BE2C (cell line): ENCODE measurements at regions not wholly inside any gene's neighbourhood (a gene's known extent, or its start where the extent isn't known, plus 50 kb on each side); places are given as distances from the start of the nearest gene placed in this dataset.

Source experiments
- DNase-seq: peaks from one replicate; pipeline ENCODE4 v3.0.0-alpha.2; 2020
- H3K27me3 ChIP-seq: fragments of 250-450 bp; sonication (Bioruptor Pico); 2 replicates; pipeline ENCODE4 v1.5.1; 2020; ENCODE audit warnings: mild to moderate bottlenecking
- H3K36me3 ChIP-seq: fragments of 250-450 bp; sonication (Bioruptor Pico); 2 replicates; pipeline ENCODE4 v1.5.1; 2020; ENCODE audit warnings: mild to moderate bottlenecking
- H3K4me1 ChIP-seq: fragments of 250-450 bp; sonication (Bioruptor Pico); 2 replicates; pipeline ENCODE4 v1.5.1; 2020
- H3K4me3 ChIP-seq: 2 replicates; pipeline ENCODE4 v1.5.1; 2011; ENCODE audit warnings: low read depth, low read length
- H3K9me3 ChIP-seq: fragments of 250-450 bp; sonication (Bioruptor Pico); 2 replicates; pipeline ENCODE4 v1.5.1; 2020
- CTCF ChIP-seq: IDR thresholded peaks from 2 replicates; pipeline ENCODE4 v1.5.1; 2012; ENCODE audit warnings: mild to moderate bottlenecking, low read depth, low read length

GRCh38 chr3:181892848-181893247, 181.1 kb downstream of the SOX2 start:
- Histone ChIP-seq H3K27me3 (no peaks in the 10 kb centered on the region), H3K4me3 (no peak overlapping the region), H3K36me3 (no peaks in the 10 kb centered on the region), H3K9me3 (no peaks in the 10 kb centered on the region), H3K4me1 (no peaks in the 10 kb centered on the region)
- no peak for TF ChIP-seq CTCF
- DNase-seq = no peak

- no peak for DNase-seq
These were observed 184.9 kb downstream of the SOX2 start for GRCh38 chr3:181896605-181897004.

GRCh38 chr3:181899702-181900101, 188.0 kb downstream of the SOX2 start:
- Histone ChIP-seq H3K9me3 (no peaks in the 10 kb centered on the region), H3K36me3 (no peaks in the 10 kb centered on the region)
- no peak for DNase-seq

More at GRCh38 chr3:181896605-181897004, 184.9 kb downstream of the SOX2 start:
- Histone ChIP-seq H3K36me3 (no peaks in the 10 kb centered on the region), H3K4me3 (no peak overlapping the region), H3K9me3 (no peaks in the 10 kb centered on the region), H3K4me1 (no peaks in the 10 kb centered on the region), H3K27me3 (no peaks in the 10 kb centered on the region)
- TF ChIP-seq CTCF = no peak

GRCh38 chr3:181901626-181902025, 189.9 kb downstream of the SOX2 start:
- H3K4me3 ChIP-seq = no peak overlapping the region
- H3K36me3 ChIP-seq = no peaks in the 10 kb centered on the region
- TF ChIP-seq CTCF = no peak
- H3K27me3 ChIP-seq = no peaks in the 10 kb centered on the region
- H3K9me3 ChIP-seq = no peaks in the 10 kb centered on the region
- H3K4me1 ChIP-seq = no peaks in the 10 kb centered on the region
- DNase-seq = no peak

More at GRCh38 chr3:181899702-181900101, 188.0 kb downstream of the SOX2 start:
- TF ChIP-seq CTCF = no peak
- Histone ChIP-seq H3K4me3 (no peak overlapping the region), H3K4me1 (no peaks in the 10 kb centered on the region), H3K27me3 (no peaks in the 10 kb centered on the region)

GRCh38 chr3:181906338-181906737, 194.6 kb downstream of the SOX2 start:
- Histone ChIP-seq H3K27me3 (no peaks in the 10 kb centered on the region), H3K4me1 (no peaks in the 10 kb centered on the region), H3K36me3 (no peaks in the 10 kb centered on the region), H3K9me3 (no peaks in the 10 kb centered on the region), H3K4me3 (no peak overlapping the region)
- no peak for TF ChIP-seq CTCF
- DNase-seq = no peak

- TF ChIP-seq CTCF = no peak
- no peaks in the 10 kb centered on the region for H3K36me3 ChIP-seq
- H3K4me3 ChIP-seq = no peak overlapping the region
- DNase-seq = no peak
- H3K27me3 ChIP-seq = no peaks in the 10 kb centered on the region
- no peaks in the 10 kb centered on the region for H3K4me1 ChIP-seq
- no peaks in the 10 kb centered on the region for H3K9me3 ChIP-seq
These were observed 197.5 kb downstream of the SOX2 start for GRCh38 chr3:181909241-181909640.
